Mucosa of descending colon (tissue), 3 donors: ENCODE measurements at regions not wholly inside any gene's neighbourhood (a gene's known extent, or its start where the extent isn't known, plus 50 kb on each side); places are given as distances from the start of the nearest gene placed in this dataset.

Experiments
- ATAC-seq: fragments of 200-7000 bp; cut with Tn5 transposase; one replicate; pipeline ENCODE4 v1.9.1; 2020; ENCODE audit warnings: mild to moderate bottlenecking, moderate library complexity
- DNase-seq, 3 donors: peaks; one replicate each; pipeline ENCODE4 v3.0.0-alpha.2; 2020
- H3K36me3 ChIP-seq: fragments of 200-600 bp; one replicate; pipeline ENCODE4 v1.8.0; 2021; ENCODE audit warnings: low read depth, mild to moderate bottlenecking
- H3K4me1 ChIP-seq: fragments of 200-600 bp; one replicate; pipeline ENCODE4 v1.8.0; 2021; ENCODE audit warnings: low read depth, mild to moderate bottlenecking
- H3K4me3 ChIP-seq: fragments of 200-600 bp; one replicate; pipeline ENCODE4 v1.8.0; 2021; ENCODE audit warnings: mild to moderate bottlenecking
- H3K9me3 ChIP-seq: fragments of 200-600 bp; one replicate; pipeline ENCODE4 v1.8.0; 2021; ENCODE audit warnings: mild to moderate bottlenecking
- intact Hi-C, 2 donors: fragments of 100-400 bp; cut with DNase I in 1 of 2; cut with micrococcal nuclease in 1 of 2; formaldehyde crosslinking; loops; one replicate each; pipeline versions ENCODE4 v1.11.0 to v1.11.1; 2022; cut with DNase I, micrococcal nuclease
- TF ChIP-seq, protein P1 (sequence below): fragments of 200-600 bp; IDR thresholded peaks from one replicate; pipeline ENCODE4 v1.8.0; 2022; ENCODE audit warnings: antibody characterized with exemption, mild to moderate bottlenecking
- donor health status: DM: no; HTN: no; CAD: no; lungs with moderate emphysema.
- donor health status: DM: no; HTN: no; CAD: no.
- donor health status: DM: no; HTN: yes; CAD: no.

DNA sequence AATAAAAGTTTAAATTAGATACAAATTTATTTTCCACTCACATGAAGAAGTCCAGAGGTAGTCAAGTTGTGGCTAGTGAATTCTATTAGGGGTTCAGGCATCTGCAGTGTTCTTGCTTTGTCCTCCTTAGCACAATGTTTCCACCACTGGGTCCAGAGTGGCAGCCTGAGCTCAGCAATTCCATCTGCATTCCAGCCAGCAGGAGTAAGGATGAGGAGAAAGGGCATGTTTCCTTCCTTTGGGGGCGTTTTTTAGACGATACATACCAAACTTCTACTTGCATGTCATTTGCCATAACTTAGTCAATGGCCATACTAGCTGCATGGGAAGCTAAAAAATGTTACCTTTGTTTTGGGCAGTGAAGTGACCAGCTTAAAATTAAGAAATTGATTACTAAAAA, 98.5 kb upstream of the VANGL1 start:
- DNase-seq (no peak), ATAC-seq (no peak)
- Histone ChIP-seq H3K9me3 (no peaks in the 10 kb centered on the region), H3K36me3 (no peaks in the 10 kb centered on the region), H3K4me1 (no peaks in the 10 kb centered on the region), H3K4me3 (no peak overlapping the region)
- TF ChIP-seq, protein P1, sequence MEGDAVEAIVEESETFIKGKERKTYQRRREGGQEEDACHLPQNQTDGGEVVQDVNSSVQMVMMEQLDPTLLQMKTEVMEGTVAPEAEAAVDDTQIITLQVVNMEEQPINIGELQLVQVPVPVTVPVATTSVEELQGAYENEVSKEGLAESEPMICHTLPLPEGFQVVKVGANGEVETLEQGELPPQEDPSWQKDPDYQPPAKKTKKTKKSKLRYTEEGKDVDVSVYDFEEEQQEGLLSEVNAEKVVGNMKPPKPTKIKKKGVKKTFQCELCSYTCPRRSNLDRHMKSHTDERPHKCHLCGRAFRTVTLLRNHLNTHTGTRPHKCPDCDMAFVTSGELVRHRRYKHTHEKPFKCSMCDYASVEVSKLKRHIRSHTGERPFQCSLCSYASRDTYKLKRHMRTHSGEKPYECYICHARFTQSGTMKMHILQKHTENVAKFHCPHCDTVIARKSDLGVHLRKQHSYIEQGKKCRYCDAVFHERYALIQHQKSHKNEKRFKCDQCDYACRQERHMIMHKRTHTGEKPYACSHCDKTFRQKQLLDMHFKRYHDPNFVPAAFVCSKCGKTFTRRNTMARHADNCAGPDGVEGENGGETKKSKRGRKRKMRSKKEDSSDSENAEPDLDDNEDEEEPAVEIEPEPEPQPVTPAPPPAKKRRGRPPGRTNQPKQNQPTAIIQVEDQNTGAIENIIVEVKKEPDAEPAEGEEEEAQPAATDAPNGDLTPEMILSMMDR, result no peak
- intact Hi-C loops, result no loop called here

DNA sequence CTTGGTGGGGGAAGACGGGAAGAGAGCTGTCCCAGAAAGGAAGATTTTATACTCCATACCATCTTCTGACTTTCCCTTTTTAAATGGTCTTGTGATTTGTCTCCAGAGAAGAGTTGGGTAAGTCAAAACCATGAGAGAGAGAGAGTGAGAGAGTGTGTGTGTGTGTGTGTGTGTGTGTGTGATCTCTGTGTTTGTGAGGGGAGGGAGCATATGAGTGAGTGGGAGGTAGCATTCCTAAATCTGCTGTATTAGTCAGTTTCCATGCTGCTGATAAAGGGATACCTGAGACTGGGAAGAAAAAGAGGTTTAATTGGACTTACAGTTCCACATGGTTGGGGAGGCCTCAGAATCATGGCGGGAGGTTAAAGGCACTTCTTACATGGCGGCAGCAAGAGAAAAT, 102.0 kb upstream of the VANGL1 start:
- intact Hi-C loops, result no loop called here
- TF ChIP-seq, protein P1, result no peak

GRCh38 chr1:115539061-115539460, 102.7 kb upstream of the VANGL1 start:
- DNase-seq (no peak), ATAC-seq (no peak)
- intact Hi-C loops, result no loop called here
- Histone ChIP-seq H3K9me3 (no peaks in the 10 kb centered on the region), H3K4me3 (no peak overlapping the region), H3K36me3 (no peaks in the 10 kb centered on the region), H3K4me1 (no peaks in the 10 kb centered on the region)
- TF ChIP-seq, protein P1, result no peak

More for the DNA sequence above, 102.0 kb upstream of the VANGL1 start:
- Histone ChIP-seq H3K36me3 (no peaks in the 10 kb centered on the region), H3K9me3 (no peaks in the 10 kb centered on the region), H3K4me3 (no peak overlapping the region), H3K4me1 (no peaks in the 10 kb centered on the region)
- DNase-seq (no peak), ATAC-seq (no peak)

GRCh38 chr1:115538579-115538978, 103.2 kb upstream of the VANGL1 start:
- Histone ChIP-seq H3K9me3 (no peaks in the 10 kb centered on the region), H3K36me3 (no peaks in the 10 kb centered on the region), H3K4me3 (no peak overlapping the region), H3K4me1 (no peaks in the 10 kb centered on the region)
- TF ChIP-seq, protein P1, result no peak
- intact Hi-C loops, result no loop called here
- ATAC-seq (no peak), DNase-seq (no peak)

- H3K9me3 ChIP-seq, result no peaks in the 10 kb centered on the region
Observed at GRCh38 chr1:115537415-115537814, 104.4 kb upstream of the VANGL1 start.

More at GRCh38 chr1:115537415-115537814, 104.4 kb upstream of the VANGL1 start:
- DNase-seq (no peak), ATAC-seq (no peak)
- intact Hi-C loops, result no loop called here
- no peak overlapping the region for H3K4me3 ChIP-seq
- TF ChIP-seq, protein P1, result no peak
- no peaks in the 10 kb centered on the region for H3K4me1 ChIP-seq
- no peaks in the 10 kb centered on the region for H3K36me3 ChIP-seq
